Adrenal gland (tissue), 5 donors: ENCODE measurements at regions not wholly inside any gene's neighbourhood (a gene's known extent, or its start where the extent isn't known, plus 50 kb on each side); places are given as distances from the start of the nearest gene placed in this dataset.

Source experiments
- POLR2A ChIP-seq, 2 donors: fragments of 450-650 bp; IDR thresholded peaks; one replicate each; pipeline ENCODE4 v1.6.1; 2017; ENCODE audit warnings: antibody characterized with exemption in 2 of 2, mild to moderate bottlenecking in 2 of 2, moderate library complexity in 1 of 2
- TF ChIP-seq, protein P1 (sequence below), 6 experiments: fragments of 450-650 bp in 4 of 6; fragments of 200-600 bp in 2 of 6; sonication (generic) in 1 of 6; IDR thresholded peaks; 1 replicate in 5 of 6; 2 replicates in 1 of 6; pipeline versions ENCODE4 v1.5.1 to v1.8.0; 2016 to 2021; ENCODE audit warnings: antibody characterized with exemption in 6 of 6, mild to moderate bottlenecking in 2 of 6, moderate library complexity in 1 of 6
- donor health status: DM: no; HTN: no; CAD: no.

- TF ChIP-seq, protein P1, sequence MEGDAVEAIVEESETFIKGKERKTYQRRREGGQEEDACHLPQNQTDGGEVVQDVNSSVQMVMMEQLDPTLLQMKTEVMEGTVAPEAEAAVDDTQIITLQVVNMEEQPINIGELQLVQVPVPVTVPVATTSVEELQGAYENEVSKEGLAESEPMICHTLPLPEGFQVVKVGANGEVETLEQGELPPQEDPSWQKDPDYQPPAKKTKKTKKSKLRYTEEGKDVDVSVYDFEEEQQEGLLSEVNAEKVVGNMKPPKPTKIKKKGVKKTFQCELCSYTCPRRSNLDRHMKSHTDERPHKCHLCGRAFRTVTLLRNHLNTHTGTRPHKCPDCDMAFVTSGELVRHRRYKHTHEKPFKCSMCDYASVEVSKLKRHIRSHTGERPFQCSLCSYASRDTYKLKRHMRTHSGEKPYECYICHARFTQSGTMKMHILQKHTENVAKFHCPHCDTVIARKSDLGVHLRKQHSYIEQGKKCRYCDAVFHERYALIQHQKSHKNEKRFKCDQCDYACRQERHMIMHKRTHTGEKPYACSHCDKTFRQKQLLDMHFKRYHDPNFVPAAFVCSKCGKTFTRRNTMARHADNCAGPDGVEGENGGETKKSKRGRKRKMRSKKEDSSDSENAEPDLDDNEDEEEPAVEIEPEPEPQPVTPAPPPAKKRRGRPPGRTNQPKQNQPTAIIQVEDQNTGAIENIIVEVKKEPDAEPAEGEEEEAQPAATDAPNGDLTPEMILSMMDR (IDR thresholded peaks at IDR 0.05), result no peak
- TF ChIP-seq POLR2A (IDR thresholded peaks at IDR 0.05), result no peak
These were observed 120.6 kb downstream of the SPRY1 start for GRCh38 chr4:123517176-123517575.
